ENCODE measurements at regions not wholly inside any gene's neighbourhood (a gene's known extent, or its start where the extent isn't known, plus 50 kb on each side); places are given as distances from the start of the nearest gene placed in this dataset.

- TF ChIP-seq CTCF (IDR thresholded peaks at IDR 0.05) (no peak), POLR2A (IDR thresholded peaks at IDR 0.05) (no peak)
Observed at GRCh38 chr3:139293665-139294023, 50.2 kb upstream of the MRPS22 start.
